GM12878 (cell line): ENCODE measurements at regions not wholly inside any gene's neighbourhood (a gene's known extent, or its start where the extent isn't known, plus 50 kb on each side); places are given as distances from the start of the nearest gene placed in this dataset.

ENCODE experiments used
- ATAC-seq: fragments of 200-7000 bp; cut with Tn5 transposase; 3 replicates; pipeline ENCODE4 v1.9.1; 2020; ENCODE audit warnings: mild to moderate bottlenecking, moderate library complexity
- BruUV-seq: library from RNA; stranded (reverse); fragments of 400-500 nt; replicated peaks from 2 replicates; lab custom pipeline; 2021; lab: Mats Ljungman, UMichigan
- CTCF ChIA-PET: fragments of 300-600 bp; sonication (Branson Sonifier 250); formaldehyde crosslinking; extraction: SDS; loops from one replicate; lab custom pipeline; 2021; ENCODE audit warnings: inconsistent platforms; lab: Yijun Ruan, JAX
- POLR2A ChIA-PET: fragments of 350-600 bp; formaldehyde crosslinking; extraction: SDS; loops from one replicate; lab custom pipeline; 2021; ENCODE audit warnings: inconsistent platforms; lab: Charles Lee
- RAD21 ChIA-PET: fragments of 300-600 bp; sonication (Branson Sonifier 250); formaldehyde crosslinking; loops from one replicate; lab custom pipeline; 2023; ENCODE audit warnings: antibody characterized with exemption; ENCODE audit not compliant: unreplicated experiment; lab: Charles Lee
- SMC1A ChIA-PET: fragments of 300-600 bp; sonication (Branson Sonifier 250); formaldehyde crosslinking; loops from one replicate; lab custom pipeline; 2023; ENCODE audit not compliant: unreplicated experiment, uncharacterized antibody; lab: Charles Lee
- DNase-seq: peaks from one replicate; pipeline ENCODE4 v3.0.0-alpha.2; 2011; ENCODE audit warnings: low read depth, low spot score
- FAIRE-seq: peaks from 3 replicates; lab custom pipeline; 2011; peaks lifted over from hg19 to GRCh38; lab: Jason Lieb, UNC
- H2AFZ ChIP-seq: 2 replicates; pipeline ENCODE4 v1.6.0; 2011; ENCODE audit warnings: low read depth, low read length, control low read depth; ENCODE audit not compliant: control insufficient read depth
- H3K27ac ChIP-seq: 2 replicates; pipeline ENCODE4 v1.5.1; 2011; ENCODE audit warnings: control low read depth; ENCODE audit not compliant: control insufficient read depth, insufficient read depth
- H3K27me3 ChIP-seq, 2 experiments: replicated peaks in 1 of 2; 2 replicates each; pipeline versions ENCODE4 v1.6.0 to v1.6.1; 2011; ENCODE audit warnings: low read length in 1 of 2; ENCODE audit not compliant: control insufficient read depth in 2 of 2, insufficient read depth in 2 of 2
- H3K36me3 ChIP-seq, 2 experiments: 2 replicates each; pipeline ENCODE4 v1.5.1; 2011; ENCODE audit warnings: low read length in 1 of 2; ENCODE audit not compliant: control insufficient read depth in 2 of 2, insufficient read depth in 2 of 2
- H3K4me1 ChIP-seq: 2 replicates; pipeline ENCODE4 v1.6.1; 2011; ENCODE audit warnings: mild to moderate bottlenecking, low read length, moderate library complexity, mixed read lengths; ENCODE audit not compliant: control insufficient read depth, insufficient read depth
- H3K4me2 ChIP-seq: 2 replicates; pipeline ENCODE4 v1.6.0; 2011; ENCODE audit warnings: control low read depth; ENCODE audit not compliant: control insufficient read depth, insufficient read depth
- H3K4me3 ChIP-seq: fragments of 200-600 bp; sonication (generic); 2 replicates; pipeline ENCODE4 v1.5.1; 2016
- H3K79me2 ChIP-seq: 2 replicates; pipeline ENCODE4 v1.6.0; 2011; ENCODE audit warnings: low read length; ENCODE audit not compliant: control insufficient read depth, insufficient read depth
- H3K9ac ChIP-seq: 2 replicates; pipeline ENCODE4 v1.8.0; 2011; ENCODE audit warnings: low read length, control low read depth, mixed read lengths; ENCODE audit not compliant: control insufficient read depth, insufficient read depth
- H3K9me3 ChIP-seq: replicated peaks from 3 replicates; pipeline ENCODE4 v1.5.1; 2011; ENCODE audit warnings: mild to moderate bottlenecking, low read length; ENCODE audit not compliant: control insufficient read depth, insufficient read depth
- H4K20me1 ChIP-seq: 2 replicates; pipeline ENCODE4 v1.6.0; 2011; ENCODE audit not compliant: control insufficient read depth, insufficient read depth
- BRCA1 ChIP-seq: IDR thresholded peaks from 2 replicates; pipeline ENCODE4 v1.6.1; 2011; ENCODE audit warnings: low read depth, low read length, improper control_type of control experiment
- CHD2 ChIP-seq: IDR thresholded peaks from 2 replicates; pipeline ENCODE4 v1.6.1; 2011; ENCODE audit warnings: low read depth, low read length, improper control_type of control experiment, borderline replicate concordance
- ETV6 ChIP-seq, 2 experiments: fragments of 450-650 bp in 1 of 2; IDR thresholded peaks in 1 of 2; conservative IDR thresholded peaks in 1 of 2; 2 replicates each; pipeline ENCODE4 v1.6.1; 2014; ENCODE audit warnings: antibody characterized with exemption in 1 of 2, borderline replicate concordance in 1 of 2, low read depth in 1 of 2, mild to moderate bottlenecking in 1 of 2, moderate library complexity in 1 of 2
- GABPA ChIP-seq: IDR thresholded peaks from 2 replicates; pipeline ENCODE4 v1.6.1; 2014; ENCODE audit warnings: antibody characterized with exemption, low read depth, mild to moderate bottlenecking, inconsistent platforms
- HCFC1 ChIP-seq: fragments of 150-350 bp; IDR thresholded peaks from 2 replicates; pipeline ENCODE4 v1.6.1; 2014; ENCODE audit warnings: low read length
- IRF3 ChIP-seq: fragments of 450-650 bp; IDR thresholded peaks from 2 replicates; pipeline ENCODE4 v1.6.1; 2014; ENCODE audit warnings: mild to moderate bottlenecking
- MTA3 ChIP-seq: IDR thresholded peaks from 2 replicates; pipeline ENCODE4 v1.6.1; 2012; ENCODE audit warnings: low read length, inconsistent platforms, borderline replicate concordance
- PAX8 ChIP-seq: fragments of 450-650 bp; IDR thresholded peaks from 2 replicates; pipeline ENCODE4 v1.6.1; 2017; ENCODE audit warnings: mild to moderate bottlenecking, moderate library complexity
- WGBS: methylation state at CpG from one replicate; pipeline ENCODE4 v1.1.6; 2016; ENCODE audit warnings: low lambda C conversion rate; ENCODE audit not compliant: insufficient replicate concordance, insufficient coverage; ENCODE audit errors: missing lambda C conversion rate; 5-methylcytosine and 5-hydroxymethylcytosine counted together
- in situ Hi-C: fragments of 300-500 bp; cut with MboI; formaldehyde crosslinking; loops from 9 replicates; pipeline ENCODE4 v1.14.3; 2018; ENCODE audit warnings: mixed read lengths
- intact Hi-C: fragments of 100-400 bp; cut with micrococcal nuclease; formaldehyde crosslinking; loops from one replicate; pipeline ENCODE4 v1.14.2; 2022; ENCODE audit not compliant: unreplicated experiment
- TF ChIP-seq, protein P1 (sequence below): fragments of 450-650 bp; IDR thresholded peaks from 2 replicates; pipeline ENCODE4 v1.6.1; 2016; ENCODE audit warnings: mild to moderate bottlenecking
- TF ChIP-seq, protein P2 (sequence below): IDR thresholded peaks from 2 replicates; pipeline ENCODE4 v1.6.1; 2011; ENCODE audit warnings: mild to moderate bottlenecking, low read depth, low read length, moderate library complexity; ENCODE audit not compliant: insufficient replicate concordance
- TF ChIP-seq, protein P3 (sequence below): IDR thresholded peaks from 2 replicates; pipeline ENCODE4 v1.6.1; 2011; ENCODE audit warnings: low read depth, low read length, improper control_type of control experiment, borderline replicate concordance
- TF ChIP-seq, protein P4 (sequence below): fragments of 150-350 bp; IDR thresholded peaks from 2 replicates; pipeline ENCODE4 v1.6.1; 2014; ENCODE audit warnings: mild to moderate bottlenecking, low read depth, low read length

- H2AFZ ChIP-seq = no peak overlapping the region
- H3K27ac ChIP-seq = no peak overlapping the region
- TF ChIP-seq HCFC1 = no peak
- TF ChIP-seq, protein P1, sequence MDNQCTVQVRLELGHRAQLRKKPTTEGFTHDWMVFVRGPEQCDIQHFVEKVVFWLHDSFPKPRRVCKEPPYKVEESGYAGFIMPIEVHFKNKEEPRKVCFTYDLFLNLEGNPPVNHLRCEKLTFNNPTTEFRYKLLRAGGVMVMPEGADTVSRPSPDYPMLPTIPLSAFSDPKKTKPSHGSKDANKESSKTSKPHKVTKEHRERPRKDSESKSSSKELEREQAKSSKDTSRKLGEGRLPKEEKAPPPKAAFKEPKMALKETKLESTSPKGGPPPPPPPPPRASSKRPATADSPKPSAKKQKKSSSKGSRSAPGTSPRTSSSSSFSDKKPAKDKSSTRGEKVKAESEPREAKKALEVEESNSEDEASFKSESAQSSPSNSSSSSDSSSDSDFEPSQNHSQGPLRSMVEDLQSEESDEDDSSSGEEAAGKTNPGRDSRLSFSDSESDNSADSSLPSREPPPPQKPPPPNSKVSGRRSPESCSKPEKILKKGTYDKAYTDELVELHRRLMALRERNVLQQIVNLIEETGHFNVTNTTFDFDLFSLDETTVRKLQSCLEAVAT = no peak
- no peak for TF ChIP-seq GABPA
- TF ChIP-seq MTA3 = no peak
- TF ChIP-seq, protein P2, sequence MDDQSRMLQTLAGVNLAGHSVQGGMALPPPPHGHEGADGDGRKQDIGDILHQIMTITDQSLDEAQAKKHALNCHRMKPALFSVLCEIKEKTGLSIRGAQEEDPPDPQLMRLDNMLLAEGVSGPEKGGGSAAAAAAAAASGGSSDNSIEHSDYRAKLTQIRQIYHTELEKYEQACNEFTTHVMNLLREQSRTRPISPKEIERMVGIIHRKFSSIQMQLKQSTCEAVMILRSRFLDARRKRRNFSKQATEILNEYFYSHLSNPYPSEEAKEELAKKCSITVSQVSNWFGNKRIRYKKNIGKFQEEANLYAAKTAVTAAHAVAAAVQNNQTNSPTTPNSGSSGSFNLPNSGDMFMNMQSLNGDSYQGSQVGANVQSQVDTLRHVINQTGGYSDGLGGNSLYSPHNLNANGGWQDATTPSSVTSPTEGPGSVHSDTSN = no peak
- TF ChIP-seq, protein P3, sequence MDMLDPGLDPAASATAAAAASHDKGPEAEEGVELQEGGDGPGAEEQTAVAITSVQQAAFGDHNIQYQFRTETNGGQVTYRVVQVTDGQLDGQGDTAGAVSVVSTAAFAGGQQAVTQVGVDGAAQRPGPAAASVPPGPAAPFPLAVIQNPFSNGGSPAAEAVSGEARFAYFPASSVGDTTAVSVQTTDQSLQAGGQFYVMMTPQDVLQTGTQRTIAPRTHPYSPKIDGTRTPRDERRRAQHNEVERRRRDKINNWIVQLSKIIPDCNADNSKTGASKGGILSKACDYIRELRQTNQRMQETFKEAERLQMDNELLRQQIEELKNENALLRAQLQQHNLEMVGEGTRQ = no peak
- TF ChIP-seq, protein P4, sequence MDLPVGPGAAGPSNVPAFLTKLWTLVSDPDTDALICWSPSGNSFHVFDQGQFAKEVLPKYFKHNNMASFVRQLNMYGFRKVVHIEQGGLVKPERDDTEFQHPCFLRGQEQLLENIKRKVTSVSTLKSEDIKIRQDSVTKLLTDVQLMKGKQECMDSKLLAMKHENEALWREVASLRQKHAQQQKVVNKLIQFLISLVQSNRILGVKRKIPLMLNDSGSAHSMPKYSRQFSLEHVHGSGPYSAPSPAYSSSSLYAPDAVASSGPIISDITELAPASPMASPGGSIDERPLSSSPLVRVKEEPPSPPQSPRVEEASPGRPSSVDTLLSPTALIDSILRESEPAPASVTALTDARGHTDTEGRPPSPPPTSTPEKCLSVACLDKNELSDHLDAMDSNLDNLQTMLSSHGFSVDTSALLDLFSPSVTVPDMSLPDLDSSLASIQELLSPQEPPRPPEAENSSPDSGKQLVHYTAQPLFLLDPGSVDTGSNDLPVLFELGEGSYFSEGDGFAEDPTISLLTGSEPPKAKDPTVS = no peak
- TF ChIP-seq IRF3 = no peak
- TF ChIP-seq ETV6 (conservative IDR thresholded peaks at IDR 0.05 in 1 of 2, IDR thresholded peaks at IDR 0.05 in 1 of 2; ENCODE audit: borderline replicate concordance in 1 of 2, low read depth in 1 of 2) = no peak
- TF ChIP-seq BRCA1 = no peak
- no peak for TF ChIP-seq PAX8
- no peak for TF ChIP-seq CHD2
- TF ChIP-seq, all 136 proteins: peak for 0
- Histone ChIP-seq H3K79me2 (no peaks in the 10 kb centered on the region), H3K36me3 (no peaks in the 10 kb centered on the region), H3K27me3 (no peaks in the 10 kb centered on the region; a peak in 2 of 4 replicates), H4K20me1 (no peaks in the 10 kb centered on the region), H3K9me3 (no peaks in the 10 kb centered on the region), H3K4me2 (no peak overlapping the region), H3K9ac (no peak overlapping the region), H3K4me3 (no peak overlapping the region), H3K4me1 (no peaks in the 10 kb centered on the region)
- intact Hi-C loops (no loop called here), in situ Hi-C loops (no loop called here)
- ChIA-PET POLR2A (no interaction called here), SMC1A (interaction anchor here (0.9 to 1.0 kb wide), 2 partner anchors 15 to 122 kb away, joined by 3 read pairs; no protein-coding TSS in a partner anchor), RAD21 (no interaction called here), CTCF (interaction anchor here (1.4 kb wide), 1 partner anchor 14 kb away, joined by 3 read pairs; no protein-coding TSS in a partner anchor)
- 0% methylated on average over 2 of the region's 2 CpGs for WGBS
- FAIRE-seq (no peak), DNase-seq (no peak), ATAC-seq (no peak)
- no TSS peak for BruUV-seq
These were observed 189.7 kb upstream of the CDKN3 start for GRCh38 chr14:54207075-54207474.
